ENCODE measurements at regions not wholly inside any gene's neighbourhood (a gene's known extent, or its start where the extent isn't known, plus 50 kb on each side); places are given as distances from the start of the nearest gene placed in this dataset.
"Not testable (repeated sequence)": the region's sequence is repeated elsewhere in the genome, so short reads cannot be mapped to it uniquely, and the experiment has no call there.

DNA sequence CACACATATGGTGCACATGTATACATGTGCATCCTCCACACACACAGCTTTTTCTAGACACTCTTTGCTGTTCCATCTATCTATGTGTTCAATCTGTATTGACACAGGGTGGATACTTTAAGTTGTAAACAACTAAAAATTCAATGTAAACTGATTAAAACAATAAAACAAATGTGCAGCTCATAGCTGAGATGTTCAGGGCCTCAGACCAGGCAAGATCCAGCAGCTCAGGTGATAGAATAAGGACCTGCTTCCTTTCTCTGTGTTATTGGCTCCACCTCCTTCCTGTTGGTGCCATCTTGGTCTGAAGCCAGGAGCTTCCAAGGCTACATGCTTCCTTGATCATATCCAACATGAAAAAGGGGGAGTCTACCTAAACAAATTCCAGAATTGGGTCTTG lies 158.1 kb upstream of the RFLNA start (continued):
- TF ChIP-seq ZNF225 (CRISPR knock-in tag; IDR thresholded peaks at IDR 0.05), result no peak

DNA sequence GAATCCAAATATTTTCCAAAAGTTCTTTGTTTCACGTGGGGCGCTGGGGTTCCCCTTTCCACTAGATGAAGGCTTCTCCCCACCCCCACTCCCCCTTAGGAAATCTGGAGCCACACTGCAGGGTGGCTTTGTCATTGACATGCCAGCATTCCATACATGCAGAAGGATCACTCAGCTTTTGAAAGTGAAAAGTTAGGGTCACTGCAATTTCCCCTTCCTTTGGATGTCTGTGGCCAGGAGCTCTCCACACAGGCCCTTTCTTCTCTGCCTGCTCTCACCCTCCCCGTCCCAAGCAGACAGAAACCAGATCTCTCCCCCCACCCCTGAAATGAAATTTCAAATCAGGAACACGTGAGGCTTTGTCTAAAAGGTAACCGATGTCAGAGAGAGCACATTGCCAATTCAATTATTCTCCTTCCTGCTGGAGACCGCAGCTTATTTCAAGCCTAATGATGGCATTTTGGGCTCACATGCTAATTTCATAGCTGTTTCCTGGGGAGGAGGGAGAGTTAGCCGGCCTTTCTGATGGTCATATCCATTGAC lies 153.9 kb upstream of the RFLNA start:
- H3K36me3 ChIP-seq (replicated peaks in 1 of 2; ENCODE audit: control insufficient read depth in 1 of 2, insufficient read depth in 2 of 2, low read length in 2 of 2), result no peaks in the 10 kb centered on the region

DNA sequence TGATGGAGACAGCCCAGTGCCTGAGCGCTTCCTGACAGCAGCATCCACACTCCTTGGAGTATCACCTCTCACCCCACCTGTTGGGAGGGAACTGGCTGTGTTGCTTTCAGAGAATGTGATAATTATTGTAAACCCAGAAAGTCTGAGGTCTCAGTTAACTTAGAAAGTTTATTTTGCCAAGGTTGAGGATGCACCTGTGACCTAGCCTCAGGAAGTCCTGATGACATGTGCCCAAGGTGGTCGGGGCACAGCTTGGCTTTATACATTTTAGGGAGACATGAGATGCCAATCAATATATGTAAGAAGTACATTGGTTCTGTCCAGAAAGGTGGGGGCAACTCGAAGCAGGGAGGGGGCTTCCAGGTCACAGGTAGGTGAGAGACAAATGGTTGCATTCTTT lies 153.3 kb upstream of the RFLNA start:
- FAIRE-seq, POLR2A ChIA-PET: not testable (repeated sequence)

More for the DNA sequence above, 153.9 kb upstream of the RFLNA start:
- H3K4me1 ChIP-seq (ENCODE audit: insufficient read depth, low read length), result no peaks in the 10 kb centered on the region
- TF ChIP-seq KLF11 (CRISPR knock-in tag; IDR thresholded peaks at IDR 0.05) (no peak), MLLT10 (CRISPR knock-in tag; IDR thresholded peaks at IDR 0.05) (no peak), ZNF251 (CRISPR knock-in tag; IDR thresholded peaks at IDR 0.05) (no peak), NKX3-1 (CRISPR knock-in tag; IDR thresholded peaks at IDR 0.05) (no peak), ZNF331 (CRISPR knock-in tag; IDR thresholded peaks at IDR 0.05) (no peak)
- TF ChIP-seq, protein P1, sequence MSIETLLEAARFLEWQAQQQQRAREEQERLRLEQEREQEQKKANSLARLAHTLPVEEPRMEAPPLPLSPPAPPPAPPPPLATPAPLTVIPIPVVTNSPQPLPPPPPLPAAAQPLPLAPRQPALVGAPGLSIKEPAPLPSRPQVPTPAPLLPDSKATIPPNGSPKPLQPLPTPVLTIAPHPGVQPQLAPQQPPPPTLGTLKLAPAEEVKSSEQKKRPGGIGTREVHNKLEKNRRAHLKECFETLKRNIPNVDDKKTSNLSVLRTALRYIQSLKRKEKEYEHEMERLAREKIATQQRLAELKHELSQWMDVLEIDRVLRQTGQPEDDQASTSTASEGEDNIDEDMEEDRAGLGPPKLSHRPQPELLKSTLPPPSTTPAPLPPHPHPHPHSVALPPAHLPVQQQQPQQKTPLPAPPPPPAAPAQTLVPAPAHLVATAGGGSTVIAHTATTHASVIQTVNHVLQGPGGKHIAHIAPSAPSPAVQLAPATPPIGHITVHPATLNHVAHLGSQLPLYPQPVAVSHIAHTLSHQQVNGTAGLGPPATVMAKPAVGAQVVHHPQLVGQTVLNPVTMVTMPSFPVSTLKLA (IDR thresholded peaks at IDR 0.05), result peak; percentile 45
- TF ChIP-seq, protein P2, sequence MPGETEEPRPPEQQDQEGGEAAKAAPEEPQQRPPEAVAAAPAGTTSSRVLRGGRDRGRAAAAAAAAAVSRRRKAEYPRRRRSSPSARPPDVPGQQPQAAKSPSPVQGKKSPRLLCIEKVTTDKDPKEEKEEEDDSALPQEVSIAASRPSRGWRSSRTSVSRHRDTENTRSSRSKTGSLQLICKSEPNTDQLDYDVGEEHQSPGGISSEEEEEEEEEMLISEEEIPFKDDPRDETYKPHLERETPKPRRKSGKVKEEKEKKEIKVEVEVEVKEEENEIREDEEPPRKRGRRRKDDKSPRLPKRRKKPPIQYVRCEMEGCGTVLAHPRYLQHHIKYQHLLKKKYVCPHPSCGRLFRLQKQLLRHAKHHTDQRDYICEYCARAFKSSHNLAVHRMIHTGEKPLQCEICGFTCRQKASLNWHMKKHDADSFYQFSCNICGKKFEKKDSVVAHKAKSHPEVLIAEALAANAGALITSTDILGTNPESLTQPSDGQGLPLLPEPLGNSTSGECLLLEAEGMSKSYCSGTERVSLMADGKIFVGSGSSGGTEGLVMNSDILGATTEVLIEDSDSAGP (CRISPR knock-in tag; IDR thresholded peaks at IDR 0.05; ENCODE audit: borderline replicate concordance), result no peak
- TF ChIP-seq, protein P3, sequence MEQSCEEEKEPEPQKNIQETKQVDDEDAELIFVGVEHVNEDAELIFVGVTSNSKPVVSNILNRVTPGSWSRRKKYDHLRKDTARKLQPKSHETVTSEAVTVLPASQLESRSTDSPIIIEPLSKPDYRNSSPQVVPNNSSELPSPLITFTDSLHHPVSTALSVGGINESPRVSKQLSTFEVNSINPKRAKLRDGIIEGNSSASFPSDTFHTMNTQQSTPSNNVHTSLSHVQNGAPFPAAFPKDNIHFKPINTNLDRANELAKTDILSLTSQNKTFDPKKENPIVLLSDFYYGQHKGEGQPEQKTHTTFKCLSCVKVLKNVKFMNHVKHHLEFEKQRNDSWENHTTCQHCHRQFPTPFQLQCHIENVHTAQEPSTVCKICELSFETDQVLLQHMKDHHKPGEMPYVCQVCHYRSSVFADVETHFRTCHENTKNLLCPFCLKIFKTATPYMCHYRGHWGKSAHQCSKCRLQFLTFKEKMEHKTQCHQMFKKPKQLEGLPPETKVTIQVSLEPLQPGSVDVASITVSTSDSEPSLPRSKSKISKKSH (CRISPR knock-in tag; IDR thresholded peaks at IDR 0.05; ENCODE audit: borderline replicate concordance), result no peak
- H3K4me2 ChIP-seq (ENCODE audit: low read depth, low read length), result no peak overlapping the region
- ChIA-PET POLR2A (no interaction called here), CTCF (ENCODE audit: low intra/inter-chr PET ratio, low total read pairs) (no interaction called here)
- H3K9ac ChIP-seq (ENCODE audit: insufficient read depth, low read depth, low read length), result no peak overlapping the region
- intact Hi-C loops (cut with micrococcal nuclease; ENCODE audit: unreplicated experiment), result no loop called here
- H3K79me2 ChIP-seq (ENCODE audit: insufficient read depth, low read length), result no peaks in the 10 kb centered on the region
- ATAC-seq (no peak), DNase-seq (ENCODE audit: low spot score) (no peak), FAIRE-seq (no peak)
- 54% methylated on average over 7 of the region's 7 CpGs for WGBS (ENCODE audit: low lambda C conversion rate)
- no peak overlapping the region for H2AFZ ChIP-seq (ENCODE audit: low read length)
- no peak overlapping the region for H3K4me3 ChIP-seq (replicated peaks in 1 of 3; ENCODE audit: insufficient read depth in 1 of 3, low read depth in 2 of 3, low read length in 3 of 3)
- H3K27ac ChIP-seq (ENCODE audit: extremely low read length, insufficient read depth, low read length), result no peak overlapping the region
- no peaks in the 10 kb centered on the region for H4K20me1 ChIP-seq (ENCODE audit: insufficient read depth, low read length)
- BruUV-seq (replicated peaks), result no TSS peak
- in situ Hi-C loops (cut with HindIII; ENCODE audit: extremely low pct_ligation_motif_present, low pct_unique_long_range_greater_than_20kb), result no loop called here
- peaks cover 14% of the 10 kb centered on the region for H3K9me3 ChIP-seq (ENCODE audit: low read length)
- peaks cover 0 to 7% of the 10 kb centered on the region in 2 experiments; a peak in 2 of 5 replicates for H3K27me3 ChIP-seq (ENCODE audit: control insufficient read depth in 1 of 2, insufficient read depth in 2 of 2, low read length in 2 of 2)

More for the DNA sequence above, 153.3 kb upstream of the RFLNA start:
- H3K36me3 ChIP-seq (replicated peaks in 1 of 2; ENCODE audit: control insufficient read depth in 1 of 2, insufficient read depth in 2 of 2, low read length in 2 of 2); DNase-seq (ENCODE audit: low spot score); H4K20me1 ChIP-seq (ENCODE audit: insufficient read depth, low read length); H2AFZ ChIP-seq (ENCODE audit: low read length); H3K79me2 ChIP-seq (ENCODE audit: insufficient read depth, low read length); ATAC-seq; H3K4me2 ChIP-seq (ENCODE audit: low read depth, low read length); CTCF ChIA-PET (ENCODE audit: low intra/inter-chr PET ratio, low total read pairs); H3K4me1 ChIP-seq (ENCODE audit: insufficient read depth, low read length); in situ Hi-C loops (cut with HindIII; ENCODE audit: extremely low pct_ligation_motif_present, low pct_unique_long_range_greater_than_20kb); H3K27me3 ChIP-seq (ENCODE audit: control insufficient read depth in 1 of 2, insufficient read depth in 2 of 2, low read length in 2 of 2); H3K27ac ChIP-seq (ENCODE audit: extremely low read length, insufficient read depth, low read length); BruUV-seq (replicated peaks); H3K9ac ChIP-seq (ENCODE audit: insufficient read depth, low read depth, low read length); intact Hi-C loops (cut with micrococcal nuclease; ENCODE audit: unreplicated experiment); H3K4me3 ChIP-seq (replicated peaks in 1 of 3; ENCODE audit: insufficient read depth in 1 of 3, low read depth in 2 of 3, low read length in 3 of 3): not testable (repeated sequence)
- 10% methylated on average over 2 of the region's 3 CpGs for WGBS (ENCODE audit: low lambda C conversion rate)
- H3K9me3 ChIP-seq (ENCODE audit: low read length), result peaks cover 14% of the 10 kb centered on the region
